ENCODE measurements at regions not wholly inside any gene's neighbourhood (a gene's known extent, or its start where the extent isn't known, plus 50 kb on each side); places are given as distances from the start of the nearest gene placed in this dataset.
A peak's percentile ranks its signal among the peaks of the same experiment; 100 is the strongest.

GRCh38 chr2:88831071-88831791 is 139.8 kb downstream of the RPIA start:
- Histone ChIP-seq H2AFZ (ENCODE audit: low read depth, low read length) (peak overlapping the region; percentile 20), H4K20me1 (replicated peaks; ENCODE audit: control insufficient read depth, extremely low read depth, insufficient read depth, low read length) (no peaks in the 10 kb centered on the region), H3K4me2 (ENCODE audit: insufficient read depth, low read length) (no peak overlapping the region), H3K36me3 (ENCODE audit: control insufficient read depth in 2 of 2, extremely low read depth in 1 of 2, insufficient read depth in 2 of 2, low read length in 2 of 2) (no peaks in the 10 kb centered on the region), H3K79me2 (ENCODE audit: control insufficient read depth, insufficient read depth, low read length) (no peaks in the 10 kb centered on the region), H3K9me1 (replicated peaks; ENCODE audit: control insufficient read depth, extremely low read depth, insufficient read depth, low read length) (no peaks in the 10 kb centered on the region), H3K9me3 (replicated peaks; ENCODE audit: control insufficient read depth, insufficient read depth, low read length) (no peaks in the 10 kb centered on the region), H3K27me3 (ENCODE audit: control insufficient read depth in 2 of 2, insufficient read depth in 2 of 2, low read length in 2 of 2) (no peaks in the 10 kb centered on the region), H3K9ac (replicated peaks; ENCODE audit: extremely low read depth, insufficient read depth, low read length) (no peak overlapping the region), H3K4me3 (replicated peaks in 1 of 3; ENCODE audit: insufficient read depth in 1 of 3, low read depth in 1 of 3, low read length in 3 of 3) (no peak overlapping the region), H3K27ac (ENCODE audit: insufficient read depth, low read depth, low read length) (no peak overlapping the region), H3K4me1 (ENCODE audit: control insufficient read depth, extremely low read depth, insufficient read depth, low read length) (peaks cover 22% of the 10 kb centered on the region)
- FAIRE-seq (no peak), DNase-seq (ENCODE audit: low read depth, low spot score) (peak; percentile 14)
- ChIA-PET POLR2A (no interaction called here), CTCF (interaction anchor here (1.0 to 5.0 kb wide), 15 partner anchors 9 to 110 kb away, joined by 3 to 22 read pairs (median 5); no protein-coding TSS in a partner anchor)
- BruUV-seq (replicated peaks) = no TSS peak
- dilution Hi-C loops (cut with MboI; ENCODE audit: extremely low pct_ligation_motif_present, low sequenced_read_pairs) (no loop called here), intact Hi-C loops (cut with micrococcal nuclease) (loop anchor here (1.0 to 5.0 kb wide), 3 partner anchors 18 to 88 kb away; no protein-coding TSS in a partner anchor)
- peak; percentile 59 for TF ChIP-seq FOS (IDR thresholded peaks at IDR 0.05; ENCODE audit: borderline replicate concordance, insufficient read depth, low read length)
- no peak for TF ChIP-seq JUN (IDR thresholded peaks at IDR 0.05; ENCODE audit: borderline replicate concordance, insufficient read depth, insufficient read length, low read depth)
- no peak for TF ChIP-seq GATA2 (IDR thresholded peaks at IDR 0.05; ENCODE audit: insufficient read depth, insufficient read length, low read depth, low read length)
- TF ChIP-seq MYC (IDR thresholded peaks at IDR 0.05; ENCODE audit: low read depth, low read length) = no peak
- no peak for TF ChIP-seq POLR2A (IDR thresholded peaks at IDR 0.05; ENCODE audit: low read depth, low read length)

GRCh38 chr2:88831792-88832248 is 140.3 kb downstream of the RPIA start:
- POLR2A ChIA-PET = no interaction called here
- Histone ChIP-seq H3K4me3 (replicated peaks in 1 of 3; ENCODE audit: insufficient read depth in 1 of 3, low read depth in 1 of 3, low read length in 3 of 3) (no peak overlapping the region), H3K9ac (replicated peaks; ENCODE audit: extremely low read depth, insufficient read depth, low read length) (no peak overlapping the region), H3K36me3 (ENCODE audit: control insufficient read depth in 2 of 2, extremely low read depth in 1 of 2, insufficient read depth in 2 of 2, low read length in 2 of 2) (no peaks in the 10 kb centered on the region), H3K9me1 (replicated peaks; ENCODE audit: control insufficient read depth, extremely low read depth, insufficient read depth, low read length) (no peaks in the 10 kb centered on the region), H3K27ac (ENCODE audit: insufficient read depth, low read depth, low read length) (no peak overlapping the region), H3K79me2 (ENCODE audit: control insufficient read depth, insufficient read depth, low read length) (no peaks in the 10 kb centered on the region), H3K4me2 (ENCODE audit: insufficient read depth, low read length) (no peak overlapping the region), H2AFZ (ENCODE audit: low read depth, low read length) (no peak overlapping the region), H3K4me1 (ENCODE audit: control insufficient read depth, extremely low read depth, insufficient read depth, low read length) (peaks cover 22% of the 10 kb centered on the region), H4K20me1 (replicated peaks; ENCODE audit: control insufficient read depth, extremely low read depth, insufficient read depth, low read length) (no peaks in the 10 kb centered on the region), H3K27me3 (ENCODE audit: control insufficient read depth in 2 of 2, insufficient read depth in 2 of 2, low read length in 2 of 2) (no peaks in the 10 kb centered on the region), H3K9me3 (replicated peaks; ENCODE audit: control insufficient read depth, insufficient read depth, low read length) (no peaks in the 10 kb centered on the region)
- dilution Hi-C loops (cut with MboI; ENCODE audit: extremely low pct_ligation_motif_present, low sequenced_read_pairs) = no loop called here
- BruUV-seq (replicated peaks) = no TSS peak
- DNase-seq (ENCODE audit: low read depth, low spot score) = peak; percentile 23
- TF ChIP-seq CTCF (IDR thresholded peaks at IDR 0.05; ENCODE audit: extremely low read depth in 1 of 2, insufficient read depth in 1 of 2, low read depth in 1 of 2, low read length in 2 of 2) (peak; percentile 56 to 78), GATA2 (IDR thresholded peaks at IDR 0.05; ENCODE audit: insufficient read depth, insufficient read length, low read depth, low read length) (no peak)
- CTCF ChIA-PET = interaction anchor here (0.9 to 5.0 kb wide), 16 partner anchors 9 to 109 kb away, joined by 3 to 22 read pairs (median 3); no protein-coding TSS in a partner anchor
- FAIRE-seq = peak; percentile 63
- intact Hi-C loops (cut with micrococcal nuclease) = loop anchor here (1.0 to 5.0 kb wide), 3 partner anchors 19 to 87 kb away; no protein-coding TSS in a partner anchor
